Epithelial cell of esophagus (primary cell): ENCODE measurements at regions not wholly inside any gene's neighbourhood (a gene's known extent, or its start where the extent isn't known, plus 50 kb on each side); places are given as distances from the start of the nearest gene placed in this dataset.
A peak's percentile ranks its signal among the peaks of the same experiment; 100 is the strongest.

Experiments
- DNase-seq: peaks from one replicate; pipeline ENCODE4 v3.0.0; 2010; ENCODE audit warnings: low read depth
- H3K4me3 ChIP-seq: 2 replicates; pipeline ENCODE4 v1.5.1; 2011; ENCODE audit warnings: mild to moderate bottlenecking, low read length, control low read depth
- CTCF ChIP-seq: IDR thresholded peaks from 2 replicates; pipeline ENCODE4 v1.5.1; 2011; ENCODE audit warnings: low read depth, mild to moderate bottlenecking, low read length, control low read depth, inconsistent platforms; ENCODE audit not compliant: insufficient read depth; ENCODE audit errors: missing control alignments

GRCh38 chr4:136103616-136104015, 1428.7 kb downstream of the PCDH18 start:
- no peak overlapping the region for H3K4me3 ChIP-seq
- TF ChIP-seq CTCF = no peak
- DNase-seq = no peak

GRCh38 chr4:136097676-136098075, 1434.6 kb downstream of the PCDH18 start:
- H3K4me3 ChIP-seq = no peak overlapping the region
- no peak for TF ChIP-seq CTCF
- DNase-seq = no peak

GRCh38 chr4:136088211-136088867, 1444.0 kb downstream of the PCDH18 start:
- no peak for TF ChIP-seq CTCF
- H3K4me3 ChIP-seq = no peak overlapping the region
- DNase-seq = no peak

- DNase-seq = peak; percentile 20
- TF ChIP-seq CTCF = no peak
- no peak overlapping the region for H3K4me3 ChIP-seq
Observed at GRCh38 chr4:136078976-136079375, 1453.3 kb downstream of the PCDH18 start.

- no peak for DNase-seq
- no peak for TF ChIP-seq CTCF
- H3K4me3 ChIP-seq = no peak overlapping the region
Observed at GRCh38 chr4:136056748-136057147, 1475.5 kb downstream of the PCDH18 start.

- DNase-seq = no peak
- H3K4me3 ChIP-seq = no peak overlapping the region
- TF ChIP-seq CTCF = no peak
Observed at GRCh38 chr4:136055360-136055759, 1476.9 kb downstream of the PCDH18 start.

GRCh38 chr4:136036744-136037143, 1495.5 kb downstream of the PCDH18 start:
- TF ChIP-seq CTCF = no peak
- H3K4me3 ChIP-seq = no peak overlapping the region
- DNase-seq = peak; percentile 85
